ENCODE measurements at regions not wholly inside any gene's neighbourhood (a gene's known extent, or its start where the extent isn't known, plus 50 kb on each side); places are given as distances from the start of the nearest gene placed in this dataset.

GRCh38 chr2:51959696-51960095 is 927.8 kb upstream of the NRXN1 start:
- no peak overlapping the region for H3K4me2 ChIP-seq
- no peak overlapping the region for H3K4me3 ChIP-seq
- DNase-seq (ENCODE audit: low spot score), result no peak
- H3K9me2 ChIP-seq (replicated peaks; ENCODE audit: insufficient read depth), result no peaks in the 10 kb centered on the region
- H3K9me3 ChIP-seq (ENCODE audit: low read depth), result no peaks in the 10 kb centered on the region
- no peaks in the 10 kb centered on the region for H4K20me1 ChIP-seq (ENCODE audit: insufficient read depth, poor library complexity, severe bottlenecking)
- no peaks in the 10 kb centered on the region for H3K79me2 ChIP-seq
- H3K36me3 ChIP-seq (replicated peaks; ENCODE audit: insufficient read depth, low read depth), result no peaks in the 10 kb centered on the region
- H2AFZ ChIP-seq, result no peak overlapping the region
- no peak overlapping the region for H3K27ac ChIP-seq
- WGBS (ENCODE audit: low lambda C conversion rate, missing lambda C conversion rate), result 69% methylated on average over 2 of the region's 2 CpGs
- H3K4me1 ChIP-seq (ENCODE audit: insufficient read depth), result no peaks in the 10 kb centered on the region
- H3K27me3 ChIP-seq, result no peaks in the 10 kb centered on the region
- no peak for TF ChIP-seq EZH2phosphoT487 (IDR thresholded peaks at IDR 0.05; ENCODE audit: low read depth, severe bottlenecking, unreplicated experiment)
- TF ChIP-seq EZH2 (IDR thresholded peaks at IDR 0.05; ENCODE audit: borderline replicate concordance), result no peak
- TF ChIP-seq CTCF (IDR thresholded peaks at IDR 0.05; ENCODE audit: poor library complexity), result no peak

- Histone ChIP-seq H3K79me2 (no peaks in the 10 kb centered on the region), H3K9me3 (ENCODE audit: low read depth) (no peaks in the 10 kb centered on the region), H3K27ac (no peak overlapping the region), H4K20me1 (ENCODE audit: insufficient read depth, poor library complexity, severe bottlenecking) (no peaks in the 10 kb centered on the region), H2AFZ (no peak overlapping the region), H3K4me3 (no peak overlapping the region), H3K27me3 (no peaks in the 10 kb centered on the region), H3K4me1 (ENCODE audit: insufficient read depth) (no peaks in the 10 kb centered on the region), H3K4me2 (no peak overlapping the region), H3K9me2 (replicated peaks; ENCODE audit: insufficient read depth) (no peaks in the 10 kb centered on the region), H3K36me3 (replicated peaks; ENCODE audit: insufficient read depth, low read depth) (no peaks in the 10 kb centered on the region)
- DNase-seq (ENCODE audit: low spot score), result no peak
- TF ChIP-seq EZH2phosphoT487 (IDR thresholded peaks at IDR 0.05; ENCODE audit: low read depth, severe bottlenecking, unreplicated experiment), result no peak
- no peak for TF ChIP-seq CTCF (IDR thresholded peaks at IDR 0.05; ENCODE audit: poor library complexity)
- TF ChIP-seq EZH2 (IDR thresholded peaks at IDR 0.05; ENCODE audit: borderline replicate concordance), result no peak
Measured at GRCh38 chr2:51953931-51954330, 922.0 kb upstream of the NRXN1 start.

- Histone ChIP-seq H3K27me3 (no peaks in the 10 kb centered on the region), H3K4me3 (no peak overlapping the region), H3K79me2 (no peaks in the 10 kb centered on the region), H3K9me3 (ENCODE audit: low read depth) (no peaks in the 10 kb centered on the region), H2AFZ (no peak overlapping the region), H3K4me2 (no peak overlapping the region), H3K4me1 (ENCODE audit: insufficient read depth) (no peaks in the 10 kb centered on the region), H3K27ac (no peak overlapping the region), H4K20me1 (ENCODE audit: insufficient read depth, poor library complexity, severe bottlenecking) (no peaks in the 10 kb centered on the region), H3K9me2 (replicated peaks; ENCODE audit: insufficient read depth) (no peaks in the 10 kb centered on the region), H3K36me3 (replicated peaks; ENCODE audit: insufficient read depth, low read depth) (no peaks in the 10 kb centered on the region)
- TF ChIP-seq EZH2 (IDR thresholded peaks at IDR 0.05; ENCODE audit: borderline replicate concordance), result no peak
- no peak for TF ChIP-seq CTCF (IDR thresholded peaks at IDR 0.05; ENCODE audit: poor library complexity)
- TF ChIP-seq EZH2phosphoT487 (IDR thresholded peaks at IDR 0.05; ENCODE audit: low read depth, severe bottlenecking, unreplicated experiment), result no peak
- no peak for DNase-seq (ENCODE audit: low spot score)
Measured at GRCh38 chr2:51921076-51921475, 889.1 kb upstream of the NRXN1 start.

- Histone ChIP-seq H3K27me3 (no peaks in the 10 kb centered on the region), H3K4me2 (no peak overlapping the region), H3K9me2 (replicated peaks; ENCODE audit: insufficient read depth) (no peaks in the 10 kb centered on the region), H3K36me3 (replicated peaks; ENCODE audit: insufficient read depth, low read depth) (no peaks in the 10 kb centered on the region), H3K79me2 (no peaks in the 10 kb centered on the region), H3K4me1 (ENCODE audit: insufficient read depth) (no peaks in the 10 kb centered on the region), H3K4me3 (no peak overlapping the region), H2AFZ (no peak overlapping the region), H4K20me1 (ENCODE audit: insufficient read depth, poor library complexity, severe bottlenecking) (no peaks in the 10 kb centered on the region), H3K27ac (no peak overlapping the region), H3K9me3 (ENCODE audit: low read depth) (peaks cover 4% of the 10 kb centered on the region)
- TF ChIP-seq EZH2phosphoT487 (IDR thresholded peaks at IDR 0.05; ENCODE audit: low read depth, severe bottlenecking, unreplicated experiment) (no peak), EZH2 (IDR thresholded peaks at IDR 0.05; ENCODE audit: borderline replicate concordance) (no peak), CTCF (IDR thresholded peaks at IDR 0.05; ENCODE audit: poor library complexity) (no peak)
- 73% methylated on average over 6 of the region's 6 CpGs for WGBS (ENCODE audit: low lambda C conversion rate, missing lambda C conversion rate)
- no peak for DNase-seq (ENCODE audit: low spot score)
Measured at GRCh38 chr2:51920509-51920908, 888.6 kb upstream of the NRXN1 start.
